Lower leg skin (tissue), 4 donors: ENCODE measurements at regions not wholly inside any gene's neighbourhood (a gene's known extent, or its start where the extent isn't known, plus 50 kb on each side); places are given as distances from the start of the nearest gene placed in this dataset.
"Not testable (repeated sequence)": the region's sequence is repeated elsewhere in the genome, so short reads cannot be mapped to it uniquely, and the experiment has no call there.

Source experiments
- DNase-seq, 2 donors: peaks; one replicate each; pipeline ENCODE4 v3.0.0-alpha.2; 2019; ENCODE audit warnings: low spot score in 2 of 2
- H3K4me3 ChIP-seq: fragments of 200-600 bp; sonication (generic); 2 replicates; pipeline ENCODE4 v1.5.1; 2017; ENCODE audit warnings: mild to moderate bottlenecking, low read depth; ENCODE audit not compliant: poor library complexity, severe bottlenecking
- POLR2A ChIP-seq, 2 donors: fragments of 450-650 bp; IDR thresholded peaks; one replicate each; pipeline ENCODE4 v1.6.1; 2016 to 2017; ENCODE audit warnings: antibody characterized with exemption in 2 of 2, mild to moderate bottlenecking in 1 of 2, moderate library complexity in 1 of 2
- WGBS, 2 donors: methylation state at CpG; one replicate each; pipeline ENCODE4 v1.1.5; 2018; 5-methylcytosine and 5-hydroxymethylcytosine counted together
- intact Hi-C: fragments of 100-400 bp; cut with DNase I; formaldehyde crosslinking; loops from one replicate; pipeline ENCODE4 v1.15.0; 2023; ENCODE audit warnings: low total_unique reads
- TF ChIP-seq, protein P1 (sequence below), 3 donors: fragments of 450-650 bp; IDR thresholded peaks; one replicate each; pipeline ENCODE4 v1.5.1; 2016; ENCODE audit warnings: antibody characterized with exemption in 3 of 3, mild to moderate bottlenecking in 3 of 3, moderate library complexity in 2 of 3

DNA sequence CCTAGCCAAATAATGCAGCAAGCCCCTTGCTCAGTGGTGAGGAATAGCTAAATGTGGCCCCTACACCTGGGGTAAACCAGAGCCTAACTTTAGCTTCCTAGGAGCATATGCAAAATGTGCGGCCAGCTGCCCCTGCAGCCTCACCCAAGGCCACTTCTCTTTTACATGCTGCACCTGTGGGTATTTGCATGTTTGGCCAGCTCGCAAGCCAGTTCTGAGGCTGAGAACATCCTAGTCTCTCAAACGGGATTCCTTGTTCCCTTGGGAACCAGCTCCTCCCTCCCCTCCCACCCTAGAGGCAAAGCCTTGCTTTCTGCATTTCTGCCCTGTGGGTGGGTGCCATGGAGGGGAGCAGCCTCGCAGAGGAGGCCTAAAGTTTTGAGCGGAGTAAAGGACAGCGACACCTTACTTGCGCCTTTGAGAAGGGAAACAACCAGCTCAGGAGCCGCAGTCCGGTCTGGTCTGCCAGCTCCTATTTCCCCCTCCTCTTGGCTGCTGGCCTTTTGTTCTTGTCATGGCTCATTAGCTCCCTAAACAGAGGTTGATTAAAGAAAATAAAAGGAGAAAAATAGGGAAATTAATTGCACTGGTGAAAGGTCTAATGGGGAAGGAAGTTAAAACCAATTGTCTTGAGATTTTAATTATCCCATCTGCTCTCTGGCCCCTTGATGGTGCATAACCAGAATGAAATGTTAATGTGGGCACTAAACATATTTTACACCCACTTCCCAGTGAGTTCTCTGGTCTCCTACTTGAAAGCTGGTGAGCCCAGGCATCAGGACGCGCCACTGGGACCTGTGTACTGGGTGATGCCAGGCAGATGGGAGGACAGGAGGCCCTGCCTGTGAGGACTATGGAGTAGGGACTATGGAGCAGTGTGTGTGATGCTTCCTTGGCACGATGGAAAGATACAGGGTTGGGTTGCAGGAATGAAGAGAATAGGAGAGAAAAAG, 68.7 kb downstream of the TEX35 start:
- no peak for TF ChIP-seq POLR2A (IDR thresholded peaks at IDR 0.05)
- TF ChIP-seq, protein P1, sequence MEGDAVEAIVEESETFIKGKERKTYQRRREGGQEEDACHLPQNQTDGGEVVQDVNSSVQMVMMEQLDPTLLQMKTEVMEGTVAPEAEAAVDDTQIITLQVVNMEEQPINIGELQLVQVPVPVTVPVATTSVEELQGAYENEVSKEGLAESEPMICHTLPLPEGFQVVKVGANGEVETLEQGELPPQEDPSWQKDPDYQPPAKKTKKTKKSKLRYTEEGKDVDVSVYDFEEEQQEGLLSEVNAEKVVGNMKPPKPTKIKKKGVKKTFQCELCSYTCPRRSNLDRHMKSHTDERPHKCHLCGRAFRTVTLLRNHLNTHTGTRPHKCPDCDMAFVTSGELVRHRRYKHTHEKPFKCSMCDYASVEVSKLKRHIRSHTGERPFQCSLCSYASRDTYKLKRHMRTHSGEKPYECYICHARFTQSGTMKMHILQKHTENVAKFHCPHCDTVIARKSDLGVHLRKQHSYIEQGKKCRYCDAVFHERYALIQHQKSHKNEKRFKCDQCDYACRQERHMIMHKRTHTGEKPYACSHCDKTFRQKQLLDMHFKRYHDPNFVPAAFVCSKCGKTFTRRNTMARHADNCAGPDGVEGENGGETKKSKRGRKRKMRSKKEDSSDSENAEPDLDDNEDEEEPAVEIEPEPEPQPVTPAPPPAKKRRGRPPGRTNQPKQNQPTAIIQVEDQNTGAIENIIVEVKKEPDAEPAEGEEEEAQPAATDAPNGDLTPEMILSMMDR (IDR thresholded peaks at IDR 0.05) = no peak
- DNase-seq = no peak
- H3K4me3 ChIP-seq = no peak overlapping the region
- intact Hi-C loops = no loop called here
- WGBS, 2 donors = 54 to 58% methylated on average over 12 of the region's 12 CpGs

DNA sequence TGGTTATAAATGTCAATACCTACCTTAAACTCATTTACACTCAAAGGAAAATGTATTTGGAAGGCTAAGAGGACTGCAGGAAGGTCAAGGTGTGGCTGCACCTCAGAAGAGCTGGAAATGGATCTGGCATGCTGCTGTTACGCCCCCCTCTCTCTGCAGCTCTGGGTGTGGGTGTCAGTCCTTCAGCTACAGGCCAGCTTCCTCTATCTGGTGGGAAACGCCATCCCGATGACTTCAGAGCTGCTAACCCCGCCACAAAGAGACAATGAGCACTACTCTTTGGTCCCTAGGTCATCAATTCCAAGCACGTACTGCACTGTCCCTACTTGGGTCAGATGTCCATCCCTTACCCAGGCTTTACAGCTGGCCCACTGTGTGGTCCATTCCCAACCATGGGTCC, 74.2 kb downstream of the TEX35 start:
- TF ChIP-seq POLR2A (IDR thresholded peaks at IDR 0.05) = no peak
- TF ChIP-seq, protein P1 (IDR thresholded peaks at IDR 0.05) = no peak
- intact Hi-C loops = no loop called here
- WGBS, 2 donors = 79 to 86% methylated on average over 5 of the region's 5 CpGs
- no peak overlapping the region for H3K4me3 ChIP-seq
- no peak for DNase-seq

GRCh38 chr1:178587975-178588374, 75.1 kb downstream of the TEX35 start:
- WGBS, 2 donors = 73 to 78% methylated on average over 4 of the region's 4 CpGs
- no peak overlapping the region for H3K4me3 ChIP-seq
- TF ChIP-seq, protein P1 (IDR thresholded peaks at IDR 0.05) = no peak
- TF ChIP-seq POLR2A (IDR thresholded peaks at IDR 0.05) = no peak
- intact Hi-C loops = no loop called here
- no peak for DNase-seq

DNA sequence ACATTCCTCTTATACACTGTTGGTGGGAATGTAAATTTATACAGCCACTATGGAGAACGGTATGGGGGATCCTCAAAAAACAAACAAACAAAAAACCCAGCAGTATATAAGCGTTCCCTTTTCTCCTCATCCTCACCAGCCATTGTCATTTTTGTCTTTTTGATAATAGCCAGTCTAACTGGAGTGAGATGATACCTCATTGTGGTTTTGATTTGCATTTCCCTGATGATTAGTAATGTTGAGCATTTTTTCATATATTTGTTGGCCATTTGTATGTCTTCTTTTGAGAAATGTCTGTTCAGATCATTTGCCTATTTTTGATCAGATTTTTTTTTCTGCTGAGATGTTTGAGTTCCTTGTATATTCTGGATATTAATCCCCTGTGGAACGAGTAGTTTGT, 76.1 kb downstream of the TEX35 start:
- intact Hi-C loops, DNase-seq, H3K4me3 ChIP-seq: not testable (repeated sequence)
- 70 to 72% methylated on average over 3 of the region's 3 CpGs for WGBS, 2 donors

GRCh38 chr1:178591811-178592210, 78.9 kb downstream of the TEX35 start:
- 71 to 88% methylated on average over 1 of the region's 1 CpG for WGBS, 2 donors

DNA sequence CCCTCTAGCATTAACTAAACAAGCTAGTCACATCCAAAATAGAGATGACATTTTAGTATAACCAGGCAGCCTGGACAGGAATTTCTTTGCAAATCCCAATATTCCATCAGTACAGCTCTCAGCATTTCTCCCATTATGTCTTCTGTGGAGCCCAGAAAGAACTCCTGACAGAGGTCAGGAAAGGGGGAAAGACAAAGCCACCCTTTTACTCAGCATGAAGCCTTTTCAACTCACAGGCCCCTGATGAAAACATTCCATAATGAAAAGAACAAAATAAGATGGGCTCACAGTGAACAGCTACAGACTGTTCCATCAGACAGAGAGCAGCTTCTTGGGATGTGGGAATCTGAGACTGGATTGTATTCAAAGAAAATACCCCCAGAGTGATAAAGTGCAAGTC, 80.6 kb downstream of the TEX35 start:
- DNase-seq = no peak
- TF ChIP-seq POLR2A (IDR thresholded peaks at IDR 0.05) = no peak
- TF ChIP-seq, protein P1 (IDR thresholded peaks at IDR 0.05) = no peak
- intact Hi-C loops = no loop called here
- H3K4me3 ChIP-seq = no peak overlapping the region

More at GRCh38 chr1:178591811-178592210, 78.9 kb downstream of the TEX35 start:
- intact Hi-C loops, DNase-seq, H3K4me3 ChIP-seq: not testable (repeated sequence)

DNA sequence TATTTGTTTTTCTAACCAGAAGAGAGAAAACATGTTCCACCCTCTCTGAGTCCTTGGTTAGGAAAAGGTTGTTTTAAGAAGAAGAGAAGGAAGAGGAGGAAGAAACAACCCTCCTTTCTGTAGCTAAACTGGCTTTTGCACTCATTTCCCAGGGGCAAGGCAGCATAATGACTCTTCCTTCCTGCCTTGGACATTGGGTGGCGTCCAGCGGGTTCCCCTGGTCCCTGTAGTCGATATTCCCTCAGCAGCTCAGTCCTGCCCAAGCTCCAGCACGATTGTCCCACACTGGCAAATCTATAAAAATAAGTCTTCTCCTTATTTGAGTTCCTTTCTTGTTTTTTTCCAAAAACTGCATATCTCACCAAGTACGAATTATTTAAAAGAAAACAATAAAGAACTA, 81.2 kb downstream of the TEX35 start:
- DNase-seq = no peak
- intact Hi-C loops = no loop called here
- H3K4me3 ChIP-seq = no peak overlapping the region
- 70 to 77% methylated on average over 5 of the region's 5 CpGs for WGBS, 2 donors
- TF ChIP-seq POLR2A (IDR thresholded peaks at IDR 0.05) = no peak
- TF ChIP-seq, protein P1 (IDR thresholded peaks at IDR 0.05) = no peak
